SU-DHL-6 (cell line): ENCODE measurements at regions not wholly inside any gene's neighbourhood (a gene's known extent, or its start where the extent isn't known, plus 50 kb on each side); places are given as distances from the start of the nearest gene placed in this dataset.

Experiments
- EZH2phosphoT487 ChIP-seq: fragments of 200-600 bp; sonication (generic), shearing (Covaris generic); conservative IDR thresholded peaks from 2 replicates; pipeline ENCODE4 v1.6.1; 2018; ENCODE audit warnings: mild to moderate bottlenecking, antibody characterized with exemption, low read length, moderate library complexity, mixed read lengths
- TF ChIP-seq, protein P1 (sequence below): fragments of 200-600 bp; sonication (generic); IDR thresholded peaks from one replicate; pipeline ENCODE4 v1.5.1; 2017; ENCODE audit warnings: antibody characterized with exemption, mild to moderate bottlenecking, low read length, moderate library complexity; ENCODE audit not compliant: insufficient read depth, poor library complexity, severe bottlenecking

DNA sequence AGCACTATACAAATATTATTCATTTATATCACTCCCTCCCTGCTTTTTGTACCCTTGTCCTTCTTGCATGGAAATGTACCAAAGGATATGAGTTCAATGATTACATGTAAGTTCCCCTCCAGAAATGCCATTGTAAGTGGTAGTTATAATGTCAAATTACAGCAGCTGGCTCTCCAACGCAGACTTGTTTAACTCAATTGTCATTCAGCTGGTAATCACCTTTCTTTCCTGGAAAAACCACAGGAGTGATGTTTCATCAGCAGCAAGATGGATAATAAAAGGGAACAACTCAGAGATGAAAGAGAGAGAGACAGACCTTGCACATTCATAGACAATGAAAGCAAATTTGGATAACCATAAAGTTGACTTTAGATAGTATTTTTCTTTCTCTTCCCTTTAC, 578.6 kb upstream of the PBX1 start:
- TF ChIP-seq, protein P1, sequence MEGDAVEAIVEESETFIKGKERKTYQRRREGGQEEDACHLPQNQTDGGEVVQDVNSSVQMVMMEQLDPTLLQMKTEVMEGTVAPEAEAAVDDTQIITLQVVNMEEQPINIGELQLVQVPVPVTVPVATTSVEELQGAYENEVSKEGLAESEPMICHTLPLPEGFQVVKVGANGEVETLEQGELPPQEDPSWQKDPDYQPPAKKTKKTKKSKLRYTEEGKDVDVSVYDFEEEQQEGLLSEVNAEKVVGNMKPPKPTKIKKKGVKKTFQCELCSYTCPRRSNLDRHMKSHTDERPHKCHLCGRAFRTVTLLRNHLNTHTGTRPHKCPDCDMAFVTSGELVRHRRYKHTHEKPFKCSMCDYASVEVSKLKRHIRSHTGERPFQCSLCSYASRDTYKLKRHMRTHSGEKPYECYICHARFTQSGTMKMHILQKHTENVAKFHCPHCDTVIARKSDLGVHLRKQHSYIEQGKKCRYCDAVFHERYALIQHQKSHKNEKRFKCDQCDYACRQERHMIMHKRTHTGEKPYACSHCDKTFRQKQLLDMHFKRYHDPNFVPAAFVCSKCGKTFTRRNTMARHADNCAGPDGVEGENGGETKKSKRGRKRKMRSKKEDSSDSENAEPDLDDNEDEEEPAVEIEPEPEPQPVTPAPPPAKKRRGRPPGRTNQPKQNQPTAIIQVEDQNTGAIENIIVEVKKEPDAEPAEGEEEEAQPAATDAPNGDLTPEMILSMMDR: no peak
- TF ChIP-seq EZH2phosphoT487: no peak
